ELF-1 (cell line): ENCODE measurements at regions not wholly inside any gene's neighbourhood (a gene's known extent, or its start where the extent isn't known, plus 50 kb on each side); places are given as distances from the start of the nearest gene placed in this dataset.

ENCODE experiments used
- DNase-seq: peaks from one replicate; pipeline ENCODE4 v3.0.0-alpha.2; 2016; ENCODE audit warnings: low read depth, low spot score

DNA sequence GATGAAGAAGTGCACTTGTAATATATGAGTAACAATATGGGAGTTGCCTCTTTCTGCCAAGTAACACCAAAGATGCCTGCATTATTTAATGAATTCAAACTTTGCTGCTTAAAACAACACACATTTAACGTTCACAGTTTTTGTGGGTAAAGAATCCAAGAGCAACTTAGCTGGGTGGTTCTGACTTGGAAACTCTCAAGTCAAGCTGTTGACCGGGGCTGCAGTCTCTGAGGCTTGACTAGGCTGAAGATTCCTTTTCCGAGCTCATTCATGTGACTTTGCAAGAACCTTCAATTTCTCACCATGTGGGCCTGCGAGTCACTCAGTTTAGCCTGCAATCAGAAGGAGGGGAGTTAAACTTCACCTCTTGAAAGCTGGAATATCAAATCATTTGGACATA, 53.0 kb upstream of the TRPC7 start:
- DNase-seq = no peak
